ENCODE measurements at regions not wholly inside any gene's neighbourhood (a gene's known extent, or its start where the extent isn't known, plus 50 kb on each side); places are given as distances from the start of the nearest gene placed in this dataset.
"Not testable (repeated sequence)": the region's sequence is repeated elsewhere in the genome, so short reads cannot be mapped to it uniquely, and the experiment has no call there.

- DNase-seq (ENCODE audit: low spot score): no peak
These were observed 787.7 kb downstream of the MCTP2 start for GRCh38 chr15:95018888-95019545.

GRCh38 chr15:95019907-95020306 lies 788.5 kb downstream of the MCTP2 start:
- no peak for DNase-seq (ENCODE audit: low spot score)

- DNase-seq (ENCODE audit: low spot score): no peak
These were observed 790.5 kb downstream of the MCTP2 start for GRCh38 chr15:95021816-95022215.

- DNase-seq (ENCODE audit: low spot score): peak; percentile 5
These were observed 793.0 kb downstream of the MCTP2 start for GRCh38 chr15:95024351-95024750.

- DNase-seq (ENCODE audit: low spot score): peak; percentile 22
These were observed 794.8 kb downstream of the MCTP2 start for GRCh38 chr15:95025924-95026728.

- DNase-seq (ENCODE audit: low spot score): no peak
These were observed 796.6 kb downstream of the MCTP2 start for GRCh38 chr15:95027981-95028380.

GRCh38 chr15:95032156-95032555 lies 800.8 kb downstream of the MCTP2 start:
- DNase-seq (ENCODE audit: low spot score): no peak

GRCh38 chr15:95035106-95035505 lies 803.7 kb downstream of the MCTP2 start:
- DNase-seq (ENCODE audit: low spot score): no peak

GRCh38 chr15:95041297-95041696 lies 809.9 kb downstream of the MCTP2 start:
- DNase-seq (ENCODE audit: low spot score): no peak

- not testable (repeated sequence) for DNase-seq (ENCODE audit: low spot score)
These were observed 812.0 kb downstream of the MCTP2 start for GRCh38 chr15:95043236-95043932.

GRCh38 chr15:95043933-95044313 lies 812.6 kb downstream of the MCTP2 start:
- no peak for DNase-seq (ENCODE audit: low spot score)

GRCh38 chr15:95044745-95045417 lies 813.5 kb downstream of the MCTP2 start:
- DNase-seq (ENCODE audit: low spot score): no peak

- DNase-seq (ENCODE audit: low spot score): no peak
These were observed 820.5 kb downstream of the MCTP2 start for GRCh38 chr15:95051861-95052260.

GRCh38 chr15:95059346-95059905 lies 828.1 kb downstream of the MCTP2 start:
- no peak for DNase-seq (ENCODE audit: low spot score)

GRCh38 chr15:95068701-95069521 lies 837.5 kb downstream of the MCTP2 start:
- DNase-seq (ENCODE audit: low spot score): no peak

GRCh38 chr15:95075792-95076677 lies 844.7 kb downstream of the MCTP2 start:
- no peak for DNase-seq (ENCODE audit: low spot score)

GRCh38 chr15:95076678-95076990 lies 845.3 kb downstream of the MCTP2 start:
- no peak for DNase-seq (ENCODE audit: low spot score)

- DNase-seq (ENCODE audit: low spot score): no peak
These were observed 846.6 kb downstream of the MCTP2 start for GRCh38 chr15:95078003-95078402.

GRCh38 chr15:95080228-95080627 lies 848.9 kb downstream of the MCTP2 start:
- DNase-seq (ENCODE audit: low spot score): not testable (repeated sequence)

GRCh38 chr15:95085056-95085455 lies 853.7 kb downstream of the MCTP2 start:
- no peak for DNase-seq (ENCODE audit: low spot score)
